WTC11 (cell line): ENCODE measurements at regions not wholly inside any gene's neighbourhood (a gene's known extent, or its start where the extent isn't known, plus 50 kb on each side); places are given as distances from the start of the nearest gene placed in this dataset.

Experiments
- ATF1 ChIP-seq: sonication (generic); formaldehyde crosslinking; IDR thresholded peaks from 2 replicates; pipeline ENCODE4 v1.8.1; 2023; ENCODE audit warnings: mild to moderate bottlenecking, moderate library complexity, missing genetic modification reagents
- CREB1 ChIP-seq: sonication (generic); formaldehyde crosslinking; IDR thresholded peaks from 2 replicates; pipeline ENCODE4 v1.8.0; 2023; ENCODE audit warnings: mild to moderate bottlenecking, missing genetic modification reagents
- FOXJ3 ChIP-seq: sonication (generic); formaldehyde crosslinking; IDR thresholded peaks from 2 replicates; pipeline ENCODE4 v1.9.0; 2021; ENCODE audit warnings: missing genetic modification reagents, mild to moderate bottlenecking, borderline replicate concordance
- JUN ChIP-seq: sonication (generic); formaldehyde crosslinking; IDR thresholded peaks from 2 replicates; pipeline ENCODE4 v1.8.0; 2023; ENCODE audit warnings: mild to moderate bottlenecking, missing genetic modification reagents
- ZNF416 ChIP-seq: fragments of 250-450 bp; sonication (Bioruptor Pico); IDR thresholded peaks from 2 replicates; pipeline ENCODE4 v1.9.0; 2021; ENCODE audit warnings: mild to moderate bottlenecking, inconsistent platforms
- ZNF423 ChIP-seq: fragments of 250-450 bp; sonication (Bioruptor Pico); IDR thresholded peaks from 2 replicates; pipeline ENCODE4 v2.1.2; 2022; ENCODE audit warnings: mild to moderate bottlenecking, moderate library complexity
- TF ChIP-seq, protein P1 (sequence below): fragments of 200-600 bp; IDR thresholded peaks from 2 replicates; pipeline ENCODE4 v1.8.0; 2022; ENCODE audit warnings: antibody characterized with exemption
- TF ChIP-seq, protein P2 (sequence below): sonication (generic); formaldehyde crosslinking; IDR thresholded peaks from 2 replicates; pipeline ENCODE4 v1.8.1; 2022; ENCODE audit warnings: low read depth, missing genetic modification reagents, borderline replicate concordance
- TF ChIP-seq, protein P3 (sequence below): sonication (generic); formaldehyde crosslinking; IDR thresholded peaks from 2 replicates; pipeline ENCODE4 v1.8.0; 2022; ENCODE audit warnings: mild to moderate bottlenecking, missing genetic modification reagents

DNA sequence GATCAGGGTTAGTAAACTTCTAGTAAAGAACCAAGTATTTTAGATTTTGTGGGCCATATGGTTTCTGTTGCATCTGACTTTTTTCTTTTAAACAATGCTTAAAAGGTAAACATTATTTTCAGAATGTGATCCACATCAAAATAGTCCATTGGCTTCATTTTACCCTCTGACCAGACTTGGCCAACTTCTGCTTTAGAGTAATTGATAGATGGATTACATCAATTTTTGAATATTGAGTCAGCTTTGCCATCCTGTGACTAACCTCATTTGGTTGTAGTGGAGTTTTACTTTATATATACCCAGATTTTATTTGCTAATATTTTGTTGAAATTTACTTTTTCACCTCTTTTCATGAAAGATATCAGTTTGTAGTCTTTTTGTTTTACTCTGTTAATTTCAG lies 559.8 kb downstream of the TLL1 start:
- TF ChIP-seq, protein P1, sequence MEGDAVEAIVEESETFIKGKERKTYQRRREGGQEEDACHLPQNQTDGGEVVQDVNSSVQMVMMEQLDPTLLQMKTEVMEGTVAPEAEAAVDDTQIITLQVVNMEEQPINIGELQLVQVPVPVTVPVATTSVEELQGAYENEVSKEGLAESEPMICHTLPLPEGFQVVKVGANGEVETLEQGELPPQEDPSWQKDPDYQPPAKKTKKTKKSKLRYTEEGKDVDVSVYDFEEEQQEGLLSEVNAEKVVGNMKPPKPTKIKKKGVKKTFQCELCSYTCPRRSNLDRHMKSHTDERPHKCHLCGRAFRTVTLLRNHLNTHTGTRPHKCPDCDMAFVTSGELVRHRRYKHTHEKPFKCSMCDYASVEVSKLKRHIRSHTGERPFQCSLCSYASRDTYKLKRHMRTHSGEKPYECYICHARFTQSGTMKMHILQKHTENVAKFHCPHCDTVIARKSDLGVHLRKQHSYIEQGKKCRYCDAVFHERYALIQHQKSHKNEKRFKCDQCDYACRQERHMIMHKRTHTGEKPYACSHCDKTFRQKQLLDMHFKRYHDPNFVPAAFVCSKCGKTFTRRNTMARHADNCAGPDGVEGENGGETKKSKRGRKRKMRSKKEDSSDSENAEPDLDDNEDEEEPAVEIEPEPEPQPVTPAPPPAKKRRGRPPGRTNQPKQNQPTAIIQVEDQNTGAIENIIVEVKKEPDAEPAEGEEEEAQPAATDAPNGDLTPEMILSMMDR: no peak
- TF ChIP-seq ATF1 (CRISPR knock-in tag) (no peak), FOXJ3 (no peak), JUN (CRISPR knock-in tag) (no peak), CREB1 (no peak), ZNF416 (CRISPR knock-in tag) (no peak), ZNF423 (CRISPR knock-in tag) (no peak)
- TF ChIP-seq, protein P2, sequence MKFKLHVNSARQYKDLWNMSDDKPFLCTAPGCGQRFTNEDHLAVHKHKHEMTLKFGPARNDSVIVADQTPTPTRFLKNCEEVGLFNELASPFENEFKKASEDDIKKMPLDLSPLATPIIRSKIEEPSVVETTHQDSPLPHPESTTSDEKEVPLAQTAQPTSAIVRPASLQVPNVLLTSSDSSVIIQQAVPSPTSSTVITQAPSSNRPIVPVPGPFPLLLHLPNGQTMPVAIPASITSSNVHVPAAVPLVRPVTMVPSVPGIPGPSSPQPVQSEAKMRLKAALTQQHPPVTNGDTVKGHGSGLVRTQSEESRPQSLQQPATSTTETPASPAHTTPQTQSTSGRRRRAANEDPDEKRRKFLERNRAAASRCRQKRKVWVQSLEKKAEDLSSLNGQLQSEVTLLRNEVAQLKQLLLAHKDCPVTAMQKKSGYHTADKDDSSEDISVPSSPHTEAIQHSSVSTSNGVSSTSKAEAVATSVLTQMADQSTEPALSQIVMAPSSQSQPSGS (CRISPR knock-in tag): no peak
- TF ChIP-seq, protein P3, sequence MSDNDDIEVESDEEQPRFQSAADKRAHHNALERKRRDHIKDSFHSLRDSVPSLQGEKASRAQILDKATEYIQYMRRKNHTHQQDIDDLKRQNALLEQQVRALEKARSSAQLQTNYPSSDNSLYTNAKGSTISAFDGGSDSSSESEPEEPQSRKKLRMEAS (CRISPR knock-in tag): no peak
